Stimulated activated CD8-positive, alpha-beta memory T cell treated with anti-CD3 and anti-CD28 coated beads, Interleukin-4, amount 100 ng/mL, for 24 hours (primary cell): ENCODE measurements at regions not wholly inside any gene's neighbourhood (a gene's known extent, or its start where the extent isn't known, plus 50 kb on each side); places are given as distances from the start of the nearest gene placed in this dataset.
"Not testable (repeated sequence)": the region's sequence is repeated elsewhere in the genome, so short reads cannot be mapped to it uniquely, and the experiment has no call there.

Source experiments
- DNase-seq: peaks from one replicate; pipeline ENCODE4 v3.0.0-alpha.2; 2020; ENCODE audit warnings: low read depth

- no peak for DNase-seq
Observed at GRCh38 chr4:58871509-58871908, 1761.3 kb upstream of the IGFBP7 start.

GRCh38 chr4:58849026-58849425 lies 1738.8 kb upstream of the IGFBP7 start:
- no peak for DNase-seq

GRCh38 chr4:58843455-58843854 lies 1733.3 kb upstream of the IGFBP7 start:
- no peak for DNase-seq

- no peak for DNase-seq
Observed at GRCh38 chr4:58833126-58833525, 1722.9 kb upstream of the IGFBP7 start.

DNA sequence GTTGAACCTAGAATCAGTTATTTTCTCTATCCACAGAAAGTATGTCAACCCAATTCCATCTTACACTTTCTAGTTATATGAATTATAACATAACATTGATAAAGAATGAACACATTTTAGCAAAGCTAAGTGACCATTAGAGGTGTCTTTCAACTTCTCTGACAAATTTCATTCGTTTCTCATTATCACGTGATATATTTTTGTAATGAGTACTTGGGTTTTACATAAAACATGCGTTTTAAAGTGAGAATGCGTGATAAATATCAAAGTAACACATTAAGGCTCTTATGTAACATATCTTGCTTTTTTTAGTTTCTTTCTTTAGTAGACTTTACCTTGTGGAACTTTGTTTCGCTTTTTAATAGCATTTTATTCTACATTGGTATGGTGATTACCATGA lies 1715.1 kb upstream of the IGFBP7 start:
- no peak for DNase-seq

GRCh38 chr4:58818560-58818959 lies 1708.4 kb upstream of the IGFBP7 start:
- DNase-seq, result not testable (repeated sequence)

DNA sequence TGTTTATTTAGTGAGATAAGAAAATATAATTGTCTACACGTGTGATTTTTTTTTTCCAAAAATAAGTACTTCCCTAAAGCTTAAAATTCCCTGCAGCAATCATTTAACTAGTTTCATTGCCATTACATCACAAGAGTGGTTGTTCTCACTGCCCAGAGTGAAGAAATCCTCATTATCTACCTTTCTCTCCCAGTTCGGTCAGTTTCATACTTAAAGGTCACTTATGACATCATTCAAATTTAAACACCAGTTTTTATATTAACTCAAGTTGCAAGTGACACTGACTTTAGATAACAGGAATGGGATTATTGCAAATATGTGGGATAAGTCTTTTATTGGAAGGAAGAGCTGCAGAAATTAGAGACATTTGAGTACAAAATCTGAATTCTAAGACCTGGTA lies 1699.8 kb upstream of the IGFBP7 start:
- DNase-seq, result no peak

GRCh38 chr4:58809366-58809765 lies 1699.2 kb upstream of the IGFBP7 start:
- DNase-seq, result no peak

- no peak for DNase-seq
Observed at GRCh38 chr4:58808817-58809216, 1698.6 kb upstream of the IGFBP7 start.

GRCh38 chr4:58807843-58808615 lies 1697.8 kb upstream of the IGFBP7 start:
- DNase-seq, result no peak

GRCh38 chr4:58776627-58777026 lies 1666.4 kb upstream of the IGFBP7 start:
- DNase-seq, result no peak

DNA sequence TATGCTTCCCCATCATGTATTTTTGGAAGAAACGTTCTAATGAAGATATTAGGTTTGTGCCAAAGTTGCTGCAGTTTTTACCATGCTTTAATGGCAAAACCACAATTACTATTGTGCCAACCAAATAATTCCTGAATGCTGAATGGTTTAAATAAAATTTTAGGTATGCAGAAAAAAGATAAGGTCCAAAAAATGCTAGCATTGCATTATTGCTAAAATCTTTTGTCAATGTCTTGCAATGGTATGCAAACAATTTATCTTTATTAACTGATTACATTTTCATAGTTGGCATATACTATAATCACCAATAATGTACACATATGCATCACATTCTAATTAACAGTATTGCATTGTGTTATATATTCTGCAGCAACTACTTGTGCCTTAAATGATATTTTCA lies 1657.4 kb upstream of the IGFBP7 start:
- DNase-seq, result no peak

DNA sequence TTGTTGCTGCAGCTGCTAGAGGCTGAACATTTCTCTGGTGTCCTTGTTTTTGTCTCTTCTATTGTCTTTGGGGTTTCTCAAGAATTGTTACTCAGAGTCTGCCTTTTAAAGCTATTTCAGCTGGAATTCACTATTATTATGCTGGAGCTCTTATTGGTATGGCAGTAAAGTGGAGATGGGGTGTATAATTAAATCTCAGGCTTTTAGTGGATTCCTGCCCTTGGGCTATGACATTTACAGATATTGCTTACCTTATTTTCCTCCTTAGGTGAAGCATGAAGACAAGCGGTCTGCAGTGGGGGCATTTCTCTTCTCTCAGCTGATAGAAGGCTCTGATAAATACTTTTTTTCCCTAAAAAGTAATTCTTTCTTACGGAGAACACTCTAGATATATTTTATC lies 1656.6 kb upstream of the IGFBP7 start:
- no peak for DNase-seq

- no peak for DNase-seq
Observed at GRCh38 chr4:58761563-58761962, 1651.4 kb upstream of the IGFBP7 start.

- DNase-seq, result no peak
Observed at GRCh38 chr4:58760737-58761136, 1650.6 kb upstream of the IGFBP7 start.

DNA sequence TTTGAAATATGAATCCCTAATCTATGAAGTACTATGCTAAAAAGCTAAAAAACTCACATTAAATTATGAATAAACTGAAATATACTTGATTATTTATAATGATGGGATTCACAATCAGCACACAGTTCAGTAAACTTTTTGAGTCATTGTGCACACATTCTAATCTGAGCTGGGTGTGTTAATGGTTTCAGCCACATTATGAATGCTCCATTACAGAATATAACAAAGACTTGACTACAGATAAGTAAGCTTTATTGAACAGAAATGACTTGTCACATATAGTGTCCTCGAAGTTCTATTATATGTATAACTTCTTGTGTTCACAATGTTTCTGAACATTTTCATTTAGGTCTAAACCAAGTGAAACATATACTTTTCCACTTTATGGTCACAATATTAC lies 1649.9 kb upstream of the IGFBP7 start:
- no peak for DNase-seq

DNA sequence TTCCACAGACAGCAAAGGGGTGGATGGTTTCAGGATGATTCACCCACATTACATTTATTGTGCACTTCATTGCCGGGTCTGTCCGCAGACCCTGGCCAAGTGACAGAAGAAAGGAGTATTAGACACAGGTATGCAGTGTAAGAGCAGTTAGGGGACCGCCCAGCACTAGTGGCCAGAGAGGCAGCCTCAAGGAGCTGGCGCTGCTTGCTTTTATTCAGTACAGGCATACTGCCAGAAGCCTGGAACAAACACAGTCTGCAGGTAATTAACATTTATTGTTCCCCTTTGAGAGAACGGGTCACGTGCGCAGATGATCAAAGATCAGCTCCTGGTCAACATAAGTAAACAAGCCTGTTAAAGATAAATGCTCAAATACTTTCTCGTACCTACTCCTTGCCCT lies 1639.0 kb upstream of the IGFBP7 start:
- no peak for DNase-seq

DNA sequence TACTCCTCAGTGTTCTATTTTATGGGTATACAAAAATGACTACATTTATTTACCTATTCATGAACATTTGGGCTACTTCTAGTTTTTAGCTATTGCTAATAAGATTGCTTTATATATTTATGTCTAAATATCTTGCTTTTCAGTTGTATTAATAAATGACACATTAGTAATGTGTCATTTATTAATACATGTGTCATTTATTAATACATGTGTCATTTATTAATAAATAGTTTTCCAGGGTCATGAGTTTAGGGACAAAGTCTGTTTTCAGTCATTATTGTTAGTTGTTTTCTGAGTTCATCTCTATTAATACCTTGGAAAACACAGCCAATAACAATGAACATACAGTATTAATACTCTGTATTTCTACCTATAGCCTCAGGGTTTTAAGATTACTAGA lies 1630.7 kb upstream of the IGFBP7 start:
- no peak for DNase-seq

DNA sequence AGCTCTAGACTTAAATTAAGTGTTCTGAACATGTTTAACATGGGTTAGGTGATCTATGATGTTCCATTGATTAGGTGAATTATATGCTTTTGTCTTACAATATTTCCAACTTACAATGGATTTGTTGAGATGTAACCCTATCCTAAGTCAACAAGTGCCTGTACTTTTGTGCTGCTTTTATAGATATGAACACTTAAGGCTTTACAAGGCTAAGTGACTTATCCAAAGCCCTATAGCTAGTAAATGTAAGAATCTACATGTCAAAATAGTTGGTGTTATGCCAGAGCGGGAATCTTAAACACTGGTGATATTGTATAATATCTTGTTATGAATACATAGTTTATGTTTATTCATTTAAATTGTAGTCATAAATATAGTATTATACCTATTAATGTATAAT lies 1629.1 kb upstream of the IGFBP7 start:
- DNase-seq, result no peak

GRCh38 chr4:58738375-58738774 lies 1628.2 kb upstream of the IGFBP7 start:
- no peak for DNase-seq

GRCh38 chr4:58734030-58734674 lies 1624.0 kb upstream of the IGFBP7 start:
- DNase-seq, result no peak

DNA sequence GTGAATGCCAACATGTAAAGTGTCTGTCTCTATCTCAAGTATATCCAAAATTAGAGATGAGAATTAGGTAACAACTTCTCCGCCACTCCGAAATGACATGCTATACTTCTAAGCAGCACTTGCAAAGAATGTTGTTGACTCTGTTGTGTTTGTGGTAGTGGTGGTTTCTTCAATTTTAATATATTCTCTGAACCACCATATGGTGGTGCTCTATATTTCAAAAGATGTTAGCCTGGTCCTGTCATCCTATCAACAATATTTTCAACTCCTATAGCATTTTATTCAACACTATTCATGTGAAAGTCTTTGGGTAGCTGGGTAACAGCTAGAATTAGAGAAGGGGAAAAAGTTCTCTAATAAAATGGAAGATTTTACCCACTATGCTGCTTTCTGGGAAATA lies 1622.8 kb upstream of the IGFBP7 start:
- no peak for DNase-seq

- no peak for DNase-seq
Observed at GRCh38 chr4:58723954-58724353, 1613.8 kb upstream of the IGFBP7 start.

DNA sequence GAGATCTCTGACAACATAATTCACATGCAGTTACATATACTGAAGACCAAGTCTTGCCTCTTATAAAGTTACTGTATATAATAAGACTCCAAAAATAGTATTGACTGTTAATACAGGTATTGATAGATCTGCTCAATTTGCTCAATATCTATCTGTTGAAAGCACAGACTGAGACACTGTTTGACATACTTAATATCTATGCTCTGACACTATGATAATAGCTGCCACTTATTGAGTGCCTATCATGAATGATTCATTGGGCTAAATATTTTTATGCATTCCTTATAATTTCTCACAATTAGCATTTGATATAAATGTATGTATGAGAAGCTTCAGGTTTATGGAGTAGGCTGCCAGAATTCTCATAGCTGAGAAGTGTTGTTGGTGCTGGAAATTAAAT lies 1600.9 kb upstream of the IGFBP7 start:
- DNase-seq, result no peak
